ENCODE measurements at regions not wholly inside any gene's neighbourhood (a gene's known extent, or its start where the extent isn't known, plus 50 kb on each side); places are given as distances from the start of the nearest gene placed in this dataset.

- DNase-seq (ENCODE audit: low read depth, low spot score) (no peak), FAIRE-seq (no peak)
- Histone ChIP-seq H3K4me3 (replicated peaks in 1 of 3; ENCODE audit: insufficient read depth in 1 of 3, low read depth in 1 of 3, low read length in 3 of 3) (no peak overlapping the region), H3K27me3 (ENCODE audit: control insufficient read depth in 2 of 2, insufficient read depth in 2 of 2, low read length in 2 of 2) (no peaks in the 10 kb centered on the region), H3K4me1 (ENCODE audit: control insufficient read depth, extremely low read depth, insufficient read depth, low read length) (peaks cover 11% of the 10 kb centered on the region), H3K9me1 (replicated peaks; ENCODE audit: control insufficient read depth, extremely low read depth, insufficient read depth, low read length) (no peaks in the 10 kb centered on the region), H3K4me2 (ENCODE audit: insufficient read depth, low read length) (no peak overlapping the region), H3K9me3 (replicated peaks; ENCODE audit: control insufficient read depth, insufficient read depth, low read length) (no peaks in the 10 kb centered on the region), H3K9ac (replicated peaks; ENCODE audit: extremely low read depth, insufficient read depth, low read length) (no peak overlapping the region), H2AFZ (ENCODE audit: low read depth, low read length) (no peak overlapping the region), H3K36me3 (ENCODE audit: control insufficient read depth in 2 of 2, extremely low read depth in 1 of 2, insufficient read depth in 2 of 2, low read length in 2 of 2) (no peaks in the 10 kb centered on the region), H3K79me2 (ENCODE audit: control insufficient read depth, insufficient read depth, low read length) (no peaks in the 10 kb centered on the region), H4K20me1 (replicated peaks; ENCODE audit: control insufficient read depth, extremely low read depth, insufficient read depth, low read length) (no peaks in the 10 kb centered on the region), H3K27ac (ENCODE audit: insufficient read depth, low read depth, low read length) (no peak overlapping the region)
- TF ChIP-seq, protein P1, sequence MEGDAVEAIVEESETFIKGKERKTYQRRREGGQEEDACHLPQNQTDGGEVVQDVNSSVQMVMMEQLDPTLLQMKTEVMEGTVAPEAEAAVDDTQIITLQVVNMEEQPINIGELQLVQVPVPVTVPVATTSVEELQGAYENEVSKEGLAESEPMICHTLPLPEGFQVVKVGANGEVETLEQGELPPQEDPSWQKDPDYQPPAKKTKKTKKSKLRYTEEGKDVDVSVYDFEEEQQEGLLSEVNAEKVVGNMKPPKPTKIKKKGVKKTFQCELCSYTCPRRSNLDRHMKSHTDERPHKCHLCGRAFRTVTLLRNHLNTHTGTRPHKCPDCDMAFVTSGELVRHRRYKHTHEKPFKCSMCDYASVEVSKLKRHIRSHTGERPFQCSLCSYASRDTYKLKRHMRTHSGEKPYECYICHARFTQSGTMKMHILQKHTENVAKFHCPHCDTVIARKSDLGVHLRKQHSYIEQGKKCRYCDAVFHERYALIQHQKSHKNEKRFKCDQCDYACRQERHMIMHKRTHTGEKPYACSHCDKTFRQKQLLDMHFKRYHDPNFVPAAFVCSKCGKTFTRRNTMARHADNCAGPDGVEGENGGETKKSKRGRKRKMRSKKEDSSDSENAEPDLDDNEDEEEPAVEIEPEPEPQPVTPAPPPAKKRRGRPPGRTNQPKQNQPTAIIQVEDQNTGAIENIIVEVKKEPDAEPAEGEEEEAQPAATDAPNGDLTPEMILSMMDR (IDR thresholded peaks at IDR 0.05; ENCODE audit: extremely low read depth in 1 of 2, insufficient read depth in 1 of 2, low read depth in 1 of 2, low read length in 2 of 2) = no peak
- TF ChIP-seq EZH2 (IDR thresholded peaks at IDR 0.05; ENCODE audit: borderline replicate concordance, low read depth, low read length, severe bottlenecking) (no peak), JUN (IDR thresholded peaks at IDR 0.05; ENCODE audit: borderline replicate concordance, insufficient read depth, insufficient read length, low read depth) (no peak), FOS (IDR thresholded peaks at IDR 0.05; ENCODE audit: borderline replicate concordance, insufficient read depth, low read length) (no peak), POLR2AphosphoS5 (IDR thresholded peaks at IDR 0.05; ENCODE audit: insufficient read depth, low read depth, low read length) (no peak), MYC (IDR thresholded peaks at IDR 0.05; ENCODE audit: low read depth, low read length) (no peak)
- intact Hi-C loops (cut with micrococcal nuclease) (no loop called here), dilution Hi-C loops (cut with MboI; ENCODE audit: extremely low pct_ligation_motif_present, low sequenced_read_pairs) (no loop called here)
- no TSS peak for BruUV-seq (replicated peaks)
- CTCF ChIA-PET = no interaction called here
- POLR2A ChIA-PET = no interaction called here
Observed at GRCh38 chr2:149763358-149763757, 175.8 kb upstream of the MMADHC start.

GRCh38 chr2:149761611-149762010 lies 174.0 kb upstream of the MMADHC start:
- TF ChIP-seq, protein P1 (IDR thresholded peaks at IDR 0.05; ENCODE audit: extremely low read depth in 1 of 2, insufficient read depth in 1 of 2, low read depth in 1 of 2, low read length in 2 of 2) = no peak
- TF ChIP-seq EZH2 (IDR thresholded peaks at IDR 0.05; ENCODE audit: borderline replicate concordance, low read depth, low read length, severe bottlenecking) (no peak), JUN (IDR thresholded peaks at IDR 0.05; ENCODE audit: borderline replicate concordance, insufficient read depth, insufficient read length, low read depth) (no peak), GATA2 (IDR thresholded peaks at IDR 0.05; ENCODE audit: insufficient read depth, insufficient read length, low read depth, low read length) (no peak), POLR2AphosphoS5 (IDR thresholded peaks at IDR 0.05; ENCODE audit: insufficient read depth, low read depth, low read length) (no peak), POLR2A (IDR thresholded peaks at IDR 0.05; ENCODE audit: low read depth, low read length) (no peak), MYC (IDR thresholded peaks at IDR 0.05; ENCODE audit: low read depth, low read length) (no peak), MAX (IDR thresholded peaks at IDR 0.05; ENCODE audit: insufficient read depth, insufficient read length) (no peak), FOS (IDR thresholded peaks at IDR 0.05; ENCODE audit: borderline replicate concordance, insufficient read depth, low read length) (no peak)
- Histone ChIP-seq H3K27me3 (ENCODE audit: control insufficient read depth in 2 of 2, insufficient read depth in 2 of 2, low read length in 2 of 2) (no peaks in the 10 kb centered on the region), H4K20me1 (replicated peaks; ENCODE audit: control insufficient read depth, extremely low read depth, insufficient read depth, low read length) (no peaks in the 10 kb centered on the region), H3K36me3 (ENCODE audit: control insufficient read depth in 2 of 2, extremely low read depth in 1 of 2, insufficient read depth in 2 of 2, low read length in 2 of 2) (no peaks in the 10 kb centered on the region), H3K9ac (replicated peaks; ENCODE audit: extremely low read depth, insufficient read depth, low read length) (no peak overlapping the region), H3K4me1 (ENCODE audit: control insufficient read depth, extremely low read depth, insufficient read depth, low read length) (no peaks in the 10 kb centered on the region), H3K4me2 (ENCODE audit: insufficient read depth, low read length) (no peak overlapping the region), H3K27ac (ENCODE audit: insufficient read depth, low read depth, low read length) (no peak overlapping the region), H3K4me3 (replicated peaks in 1 of 3; ENCODE audit: insufficient read depth in 1 of 3, low read depth in 1 of 3, low read length in 3 of 3) (no peak overlapping the region), H3K79me2 (ENCODE audit: control insufficient read depth, insufficient read depth, low read length) (no peaks in the 10 kb centered on the region), H2AFZ (ENCODE audit: low read depth, low read length) (no peak overlapping the region), H3K9me1 (replicated peaks; ENCODE audit: control insufficient read depth, extremely low read depth, insufficient read depth, low read length) (no peaks in the 10 kb centered on the region), H3K9me3 (replicated peaks; ENCODE audit: control insufficient read depth, insufficient read depth, low read length) (no peaks in the 10 kb centered on the region)
- POLR2A ChIA-PET = no interaction called here
- FAIRE-seq (no peak), DNase-seq (ENCODE audit: low read depth, low spot score) (no peak)
- dilution Hi-C loops (cut with MboI; ENCODE audit: extremely low pct_ligation_motif_present, low sequenced_read_pairs) (no loop called here), intact Hi-C loops (cut with micrococcal nuclease) (no loop called here)
- CTCF ChIA-PET = no interaction called here
- no TSS peak for BruUV-seq (replicated peaks)
